GM12864 (cell line): ENCODE measurements at regions not wholly inside any gene's neighbourhood (a gene's known extent, or its start where the extent isn't known, plus 50 kb on each side); places are given as distances from the start of the nearest gene placed in this dataset.
A peak's percentile ranks its signal among the peaks of the same experiment; 100 is the strongest.

Experiments
- DNase-seq: peaks from one replicate; pipeline ENCODE4 v3.0.0-alpha.2; 2011; ENCODE audit warnings: low read depth
- H3K4me3 ChIP-seq: 2 replicates; pipeline ENCODE4 v1.5.1; 2011; ENCODE audit warnings: mild to moderate bottlenecking, low read depth, low read length, control low read depth
- TF ChIP-seq, protein P1 (sequence below): IDR thresholded peaks from 2 replicates; pipeline ENCODE4 v1.5.1; 2011; ENCODE audit warnings: low read depth, mild to moderate bottlenecking, moderate library complexity, low read length, control low read depth, inconsistent platforms; ENCODE audit errors: missing control alignments

GRCh38 chr12:4857472-4858291, 52.0 kb upstream of the KCNA1 start:
- TF ChIP-seq, protein P1, sequence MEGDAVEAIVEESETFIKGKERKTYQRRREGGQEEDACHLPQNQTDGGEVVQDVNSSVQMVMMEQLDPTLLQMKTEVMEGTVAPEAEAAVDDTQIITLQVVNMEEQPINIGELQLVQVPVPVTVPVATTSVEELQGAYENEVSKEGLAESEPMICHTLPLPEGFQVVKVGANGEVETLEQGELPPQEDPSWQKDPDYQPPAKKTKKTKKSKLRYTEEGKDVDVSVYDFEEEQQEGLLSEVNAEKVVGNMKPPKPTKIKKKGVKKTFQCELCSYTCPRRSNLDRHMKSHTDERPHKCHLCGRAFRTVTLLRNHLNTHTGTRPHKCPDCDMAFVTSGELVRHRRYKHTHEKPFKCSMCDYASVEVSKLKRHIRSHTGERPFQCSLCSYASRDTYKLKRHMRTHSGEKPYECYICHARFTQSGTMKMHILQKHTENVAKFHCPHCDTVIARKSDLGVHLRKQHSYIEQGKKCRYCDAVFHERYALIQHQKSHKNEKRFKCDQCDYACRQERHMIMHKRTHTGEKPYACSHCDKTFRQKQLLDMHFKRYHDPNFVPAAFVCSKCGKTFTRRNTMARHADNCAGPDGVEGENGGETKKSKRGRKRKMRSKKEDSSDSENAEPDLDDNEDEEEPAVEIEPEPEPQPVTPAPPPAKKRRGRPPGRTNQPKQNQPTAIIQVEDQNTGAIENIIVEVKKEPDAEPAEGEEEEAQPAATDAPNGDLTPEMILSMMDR, result peak; percentile 93
- DNase-seq, result peak; percentile 35
- no peak overlapping the region for H3K4me3 ChIP-seq

DNA sequence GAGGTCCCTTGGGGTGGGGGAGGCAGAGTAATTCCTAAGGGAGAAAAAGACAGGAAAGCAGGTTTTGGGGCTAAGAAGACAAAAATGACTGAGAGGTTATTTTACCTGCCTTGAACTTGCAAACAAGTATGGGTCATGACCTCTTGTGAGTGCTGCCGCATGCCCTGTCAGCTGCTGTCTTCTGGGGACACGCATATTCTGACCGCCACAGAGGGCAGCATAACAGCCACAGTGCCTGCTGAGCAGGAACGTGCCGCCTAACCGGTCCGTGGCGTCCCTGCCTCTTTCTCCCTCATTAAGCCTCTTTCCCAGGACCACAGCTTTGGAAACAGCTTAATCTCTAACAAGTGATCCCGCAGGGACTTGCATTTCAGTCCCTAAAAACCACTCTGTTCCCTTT, 51.3 kb upstream of the KCNA1 start:
- H3K4me3 ChIP-seq, result no peak overlapping the region
- DNase-seq, result no peak
- TF ChIP-seq, protein P1, result peak; percentile 21

DNA sequence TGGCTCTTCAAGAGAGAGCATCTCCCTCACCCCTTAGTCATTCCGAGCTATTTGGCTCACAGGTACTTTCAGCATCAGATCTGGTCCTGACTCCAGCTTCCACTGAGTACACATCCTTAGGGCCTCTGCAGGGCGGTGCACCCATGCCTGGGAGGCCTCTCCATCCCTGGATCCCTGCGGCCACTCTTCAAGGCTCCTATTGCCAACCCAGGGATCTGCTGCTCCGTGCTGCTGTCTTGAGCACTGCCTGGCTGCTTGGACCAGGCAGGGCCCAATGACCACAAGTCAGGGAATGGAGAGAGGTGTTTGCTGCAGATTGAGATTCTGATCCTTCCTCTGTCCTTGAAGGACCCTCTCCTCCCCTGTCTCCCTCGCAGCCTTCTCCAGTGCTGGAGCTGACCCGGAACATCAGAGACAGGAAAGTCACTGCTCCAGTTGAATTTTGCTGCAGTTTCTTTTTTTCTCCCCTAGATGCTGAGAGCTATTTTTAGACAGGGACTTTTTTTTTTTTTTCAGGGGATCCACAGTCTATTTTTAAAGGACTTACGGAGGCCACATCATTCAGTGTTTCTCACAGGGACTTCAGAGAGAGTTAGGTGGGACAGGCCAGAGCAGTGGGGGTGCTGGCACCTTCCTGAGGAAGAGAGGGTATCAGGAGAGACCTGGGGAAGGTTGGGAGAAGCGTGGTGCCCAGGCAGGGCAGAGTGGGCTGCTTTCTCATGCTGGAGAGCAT, 50.1 kb upstream of the KCNA1 start:
- no peak overlapping the region for H3K4me3 ChIP-seq
- TF ChIP-seq, protein P1, result no peak
- no peak for DNase-seq
